ENCODE measurements at regions not wholly inside any gene's neighbourhood (a gene's known extent, or its start where the extent isn't known, plus 50 kb on each side); places are given as distances from the start of the nearest gene placed in this dataset.

GRCh38 chr17:73743518-73744201, 99.4 kb upstream of the SDK2 start:
- Histone ChIP-seq H3K4me1 (replicated peaks) (no peaks in the 10 kb centered on the region), H3K4me3 (no peak overlapping the region), H3K27me3 (replicated peaks; ENCODE audit: insufficient read depth) (no peaks in the 10 kb centered on the region), H3K9me3 (no peaks in the 10 kb centered on the region), H3K27ac (no peak overlapping the region), H3K36me3 (no peaks in the 10 kb centered on the region)
- no peak for DNase-seq (ENCODE audit: low spot score)
- no peak for TF ChIP-seq POLR2AphosphoS5 (IDR thresholded peaks at IDR 0.05)
- intact Hi-C loops (cut with DNase I): no loop called here
- 82% methylated on average over 8 of the region's 8 CpGs for WGBS

- TF ChIP-seq POLR2A (IDR thresholded peaks at IDR 0.05) (no peak), POLR2AphosphoS5 (IDR thresholded peaks at IDR 0.05) (no peak), CTCF (IDR thresholded peaks at IDR 0.05) (no peak)
Observed at GRCh38 chr17:73744411-73744810, 100.2 kb upstream of the SDK2 start.

GRCh38 chr17:73746314-73747073, 102.2 kb upstream of the SDK2 start:
- 74% methylated on average over 12 of the region's 12 CpGs for WGBS
- no peaks in the 10 kb centered on the region for H3K27me3 ChIP-seq (replicated peaks; ENCODE audit: insufficient read depth)
- no peaks in the 10 kb centered on the region for H3K9me3 ChIP-seq
- H3K36me3 ChIP-seq: no peaks in the 10 kb centered on the region
- no peak overlapping the region for H3K27ac ChIP-seq
- no peaks in the 10 kb centered on the region for H3K4me1 ChIP-seq (replicated peaks)
- TF ChIP-seq CTCF (IDR thresholded peaks at IDR 0.05): no peak
- no peak for TF ChIP-seq POLR2AphosphoS5 (IDR thresholded peaks at IDR 0.05)
- TF ChIP-seq POLR2A (IDR thresholded peaks at IDR 0.05): no peak
- DNase-seq (ENCODE audit: low spot score): no peak
- intact Hi-C loops (cut with DNase I): no loop called here
- no peak overlapping the region for H3K4me3 ChIP-seq

More at GRCh38 chr17:73744411-73744810, 100.2 kb upstream of the SDK2 start:
- intact Hi-C loops (cut with DNase I): no loop called here
- 84% methylated on average over 6 of the region's 7 CpGs for WGBS
- Histone ChIP-seq H3K36me3 (no peaks in the 10 kb centered on the region), H3K27me3 (replicated peaks; ENCODE audit: insufficient read depth) (no peaks in the 10 kb centered on the region), H3K4me1 (replicated peaks) (no peaks in the 10 kb centered on the region), H3K4me3 (no peak overlapping the region), H3K9me3 (no peaks in the 10 kb centered on the region), H3K27ac (no peak overlapping the region)
- DNase-seq (ENCODE audit: low spot score): no peak

- H3K9me3 ChIP-seq: no peaks in the 10 kb centered on the region
- H3K27me3 ChIP-seq (replicated peaks; ENCODE audit: insufficient read depth): no peaks in the 10 kb centered on the region
- no peak overlapping the region for H3K4me3 ChIP-seq
- H3K36me3 ChIP-seq: no peaks in the 10 kb centered on the region
- intact Hi-C loops (cut with DNase I): no loop called here
- no peak for DNase-seq (ENCODE audit: low spot score)
- no peak overlapping the region for H3K27ac ChIP-seq
- no peaks in the 10 kb centered on the region for H3K4me1 ChIP-seq (replicated peaks)
- WGBS: 61% methylated on average over 15 of the region's 15 CpGs
- TF ChIP-seq POLR2A (IDR thresholded peaks at IDR 0.05) (no peak), CTCF (IDR thresholded peaks at IDR 0.05) (no peak), POLR2AphosphoS5 (IDR thresholded peaks at IDR 0.05) (no peak)
Observed at GRCh38 chr17:73747221-73748002, 103.2 kb upstream of the SDK2 start.

- Histone ChIP-seq H3K27ac (no peak overlapping the region), H3K27me3 (replicated peaks; ENCODE audit: insufficient read depth) (no peaks in the 10 kb centered on the region), H3K9me3 (no peaks in the 10 kb centered on the region), H3K36me3 (no peaks in the 10 kb centered on the region), H3K4me1 (replicated peaks) (no peaks in the 10 kb centered on the region), H3K4me3 (no peak overlapping the region)
- TF ChIP-seq POLR2AphosphoS5 (IDR thresholded peaks at IDR 0.05) (no peak), POLR2A (IDR thresholded peaks at IDR 0.05) (no peak), CTCF (IDR thresholded peaks at IDR 0.05) (no peak)
- intact Hi-C loops (cut with DNase I): no loop called here
- no peak for DNase-seq (ENCODE audit: low spot score)
- 83% methylated on average over 18 of the region's 18 CpGs for WGBS
Observed at GRCh38 chr17:73748508-73748907, 104.3 kb upstream of the SDK2 start.

Data from prostate gland (tissue), 2 donors.